ENCODE measurements at regions not wholly inside any gene's neighbourhood (a gene's known extent, or its start where the extent isn't known, plus 50 kb on each side); places are given as distances from the start of the nearest gene placed in this dataset.
"Not testable (repeated sequence)": the region's sequence is repeated elsewhere in the genome, so short reads cannot be mapped to it uniquely, and the experiment has no call there.

DNA sequence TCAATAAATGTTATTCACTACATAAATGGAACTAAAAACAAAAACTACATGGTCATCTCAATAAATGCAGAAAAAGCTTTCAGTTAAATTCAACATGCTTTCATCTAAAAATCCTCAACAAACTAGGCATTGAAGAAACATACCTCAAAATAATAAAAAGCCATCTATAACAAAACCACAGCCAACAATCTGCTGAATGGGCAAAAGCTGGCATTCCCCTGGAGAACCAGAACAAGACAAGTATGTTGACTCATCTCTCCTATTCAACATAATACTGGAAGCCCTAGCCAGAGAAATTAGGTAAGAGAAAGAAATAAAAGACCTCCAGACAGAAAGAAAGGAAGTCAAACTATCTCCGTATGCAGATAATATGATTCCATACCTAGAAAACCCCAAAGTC, 759.9 kb downstream of the EPHA3 start:
- no peak for DNase-seq

DNA sequence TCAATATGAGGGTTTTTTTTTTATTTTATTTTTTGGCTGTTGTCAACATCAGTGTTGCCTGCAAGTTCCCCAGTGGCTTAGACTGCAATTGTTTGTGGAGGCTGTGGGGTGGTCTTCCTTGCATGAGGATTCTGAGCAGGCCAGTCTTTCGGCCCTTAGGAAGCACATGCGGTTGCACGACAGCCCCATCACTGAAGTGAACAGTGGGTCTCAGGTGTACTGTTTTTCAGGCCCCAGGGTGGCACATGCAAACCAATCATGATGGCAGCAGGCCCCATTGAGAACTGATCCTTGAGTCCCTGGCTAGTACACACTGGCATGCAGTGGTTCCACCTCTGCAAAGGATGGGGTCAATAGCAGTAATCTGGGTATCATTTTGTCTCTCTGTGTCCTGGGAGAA, 768.7 kb downstream of the EPHA3 start:
- ATAC-seq (no peak), DNase-seq (no peak)
- intact Hi-C loops (cut with micrococcal nuclease): no loop called here

More for the DNA sequence above, 759.9 kb downstream of the EPHA3 start:
- no peak for ATAC-seq
- intact Hi-C loops (cut with micrococcal nuclease): no loop called here

DNA sequence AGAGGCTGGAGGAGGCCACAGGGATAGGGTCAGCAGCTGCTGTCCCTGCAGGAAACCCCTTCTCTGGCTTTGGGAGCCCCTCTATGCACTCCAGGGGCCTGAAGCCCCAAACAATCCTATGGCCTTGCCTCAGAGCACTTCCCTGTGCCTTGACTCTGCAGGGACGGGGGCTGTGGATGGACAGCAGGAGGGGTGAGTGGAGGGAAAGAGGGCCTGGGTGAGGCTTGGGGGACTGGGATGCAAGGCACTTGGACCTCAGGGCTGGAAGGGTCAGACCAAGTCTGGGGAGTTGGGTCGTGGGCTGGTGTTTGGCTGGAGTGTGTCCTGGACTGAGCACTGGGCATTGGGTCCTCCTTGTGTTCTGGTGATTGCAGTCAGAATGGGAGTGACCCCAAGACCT, 769.8 kb downstream of the EPHA3 start:
- no peak for ATAC-seq
- intact Hi-C loops (cut with micrococcal nuclease): no loop called here

DNA sequence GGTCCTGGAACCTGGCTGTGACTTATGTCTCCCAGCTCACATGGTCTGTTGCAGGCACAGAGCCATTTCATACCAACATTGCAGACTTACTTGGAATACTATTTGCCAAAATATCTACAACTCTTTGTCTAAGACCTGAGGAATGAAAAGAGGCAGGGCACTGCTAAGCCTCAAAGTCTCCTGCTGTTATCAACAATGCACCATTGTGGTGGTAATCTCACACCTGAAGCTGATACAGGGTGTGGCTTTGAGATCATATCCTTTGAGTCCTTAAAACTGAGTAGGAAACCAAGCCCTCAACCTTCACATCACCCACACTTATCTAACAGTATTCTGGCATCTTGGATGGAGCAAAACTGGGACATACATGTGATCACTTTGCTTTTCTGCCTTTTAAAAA, 782.0 kb downstream of the EPHA3 start:
- no peak for ATAC-seq
- DNase-seq: no peak
- intact Hi-C loops (cut with micrococcal nuclease): no loop called here

More for the DNA sequence above, 769.8 kb downstream of the EPHA3 start:
- DNase-seq: no peak

DNA sequence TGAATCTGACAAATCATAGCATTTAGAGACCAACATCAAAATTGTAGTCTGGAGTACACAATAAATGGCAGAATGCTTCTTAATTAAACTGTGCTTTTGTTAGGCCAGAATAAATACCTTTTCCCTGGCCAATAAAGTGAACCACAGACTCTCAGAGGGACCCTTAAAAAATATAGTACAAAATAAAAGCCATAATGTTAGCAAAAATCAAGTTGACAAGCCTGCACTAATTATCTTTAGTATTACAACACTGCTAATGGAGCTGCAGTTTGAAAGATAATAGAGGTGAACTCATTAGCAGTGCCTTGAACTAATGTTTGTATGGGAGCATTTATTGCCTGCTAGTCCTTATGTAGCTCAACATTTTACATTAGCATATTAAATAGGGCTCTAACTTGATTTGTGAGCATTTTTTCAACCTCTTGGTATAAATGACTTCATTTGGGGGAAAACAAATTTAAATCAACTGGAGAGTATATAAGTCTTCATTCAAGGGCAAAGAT, 801.3 kb downstream of the EPHA3 start:
- intact Hi-C loops (cut with micrococcal nuclease): no loop called here
- DNase-seq: no peak
- ATAC-seq: no peak

DNA sequence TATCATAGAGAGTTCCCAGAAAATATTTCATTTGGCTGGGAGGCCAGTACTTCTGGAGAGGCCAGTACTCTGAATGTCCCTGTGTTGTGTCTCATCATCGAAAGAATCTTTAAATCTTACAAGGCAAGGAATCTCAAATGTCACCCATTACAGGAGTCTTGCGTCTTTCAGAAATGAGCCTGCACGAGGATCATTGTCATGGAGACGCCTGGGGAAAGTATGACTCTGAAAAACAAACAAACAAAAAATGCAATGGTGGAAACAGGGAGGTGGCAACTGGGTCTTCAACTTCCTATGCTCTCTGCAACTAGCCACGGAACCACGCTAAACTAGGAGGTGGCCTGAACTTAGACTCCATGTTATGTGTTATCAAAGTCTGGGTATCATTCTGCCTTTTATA, 804.6 kb downstream of the EPHA3 start:
- intact Hi-C loops (cut with micrococcal nuclease): no loop called here
- no peak for ATAC-seq
- no peak for DNase-seq

DNA sequence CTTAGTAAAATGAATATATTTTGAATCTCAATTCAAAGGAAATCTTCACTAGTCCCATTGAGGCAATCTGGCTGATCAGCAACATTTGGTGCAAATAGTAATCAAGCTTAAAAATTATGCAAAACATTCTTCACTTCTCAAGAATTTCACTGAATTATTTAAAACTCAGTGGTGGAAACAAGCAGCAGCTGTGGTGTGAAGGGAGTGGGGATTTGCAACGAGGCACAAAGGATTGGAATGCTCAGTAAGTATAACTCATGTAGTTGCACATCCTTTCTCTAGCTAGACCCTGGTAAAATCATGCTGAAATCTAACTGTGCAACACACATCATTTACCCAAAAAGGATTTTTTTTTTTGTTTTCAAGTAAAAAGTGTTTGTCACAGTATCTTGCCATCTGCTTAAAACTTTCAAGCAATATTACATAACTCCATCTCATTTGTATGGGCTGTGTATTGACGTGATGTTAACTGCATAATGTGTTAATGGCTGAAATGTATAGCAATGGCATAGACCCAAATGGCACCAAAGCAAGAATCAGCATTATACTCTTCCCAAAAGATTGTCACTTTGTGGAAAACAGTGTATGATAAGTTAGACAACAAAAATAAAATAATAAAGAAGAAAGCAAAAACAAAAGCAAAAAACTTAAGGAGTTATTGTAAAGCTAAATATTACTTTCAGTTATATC, 816.6 kb downstream of the EPHA3 start:
- no peak for DNase-seq
- intact Hi-C loops (cut with micrococcal nuclease): no loop called here
- no peak for ATAC-seq

DNA sequence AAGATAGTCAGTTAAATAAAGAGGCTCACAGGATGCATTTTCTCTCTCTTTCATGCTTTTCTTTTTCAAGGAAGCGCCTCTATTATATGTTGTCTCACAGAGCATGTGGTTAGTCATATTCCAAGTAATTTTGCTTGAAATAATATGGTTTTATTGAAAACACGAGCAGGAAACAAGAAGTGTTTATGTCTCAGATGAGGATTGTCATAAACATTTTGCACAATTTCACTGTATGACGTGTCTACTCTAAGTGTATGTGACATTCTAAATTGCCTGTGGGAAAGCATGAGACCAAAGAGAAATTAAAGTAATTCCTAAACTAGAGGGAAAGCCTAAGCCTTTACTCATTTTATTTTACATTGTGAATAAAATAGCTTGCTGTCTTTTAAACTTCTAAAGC, 818.6 kb downstream of the EPHA3 start:
- intact Hi-C loops (cut with micrococcal nuclease): no loop called here
- no peak for ATAC-seq
- no peak for DNase-seq

DNA sequence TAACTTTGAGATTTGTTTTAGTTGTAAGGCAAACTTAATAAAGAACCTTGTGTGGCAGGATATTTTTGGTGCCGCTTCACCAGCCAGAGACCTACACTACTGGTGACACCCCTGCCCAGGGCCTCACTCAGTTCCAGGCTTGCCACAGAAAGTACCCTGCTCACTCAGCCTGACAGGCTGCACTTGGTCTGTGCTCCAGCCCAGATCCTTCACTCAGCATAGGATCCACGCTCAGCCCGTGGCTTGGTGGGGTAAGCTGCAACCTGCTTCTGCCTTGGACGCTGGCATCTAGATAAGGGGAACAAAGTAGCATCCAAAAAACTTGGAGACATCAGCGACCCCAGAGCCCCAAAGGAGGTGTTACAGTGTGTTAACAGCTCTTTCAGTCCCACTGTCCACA, 825.5 kb downstream of the EPHA3 start:
- ATAC-seq (no peak), DNase-seq (no peak)
- intact Hi-C loops (cut with micrococcal nuclease): no loop called here

DNA sequence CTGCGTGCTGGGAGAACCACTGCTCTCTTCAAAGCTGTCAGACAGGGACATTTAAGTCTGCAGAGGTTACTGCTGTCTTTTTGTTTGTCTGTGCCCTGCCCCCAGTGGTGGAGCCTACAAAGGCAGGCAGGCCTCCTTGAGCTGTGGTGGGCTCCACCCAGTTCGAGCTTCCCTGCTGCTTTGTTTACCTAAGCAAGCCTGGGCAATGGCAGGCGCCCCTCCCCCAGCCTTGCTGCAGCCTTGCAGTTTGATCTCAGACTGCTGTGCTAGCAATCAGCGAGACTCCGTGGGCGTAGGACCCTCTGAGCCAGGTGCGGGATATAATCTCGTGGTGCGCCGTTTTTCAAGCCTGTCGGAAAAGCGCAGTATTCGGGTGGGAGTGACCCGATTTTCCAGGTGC, 837.0 kb downstream of the EPHA3 start:
- DNase-seq; ATAC-seq; intact Hi-C loops (cut with micrococcal nuclease): not testable (repeated sequence)

DNA sequence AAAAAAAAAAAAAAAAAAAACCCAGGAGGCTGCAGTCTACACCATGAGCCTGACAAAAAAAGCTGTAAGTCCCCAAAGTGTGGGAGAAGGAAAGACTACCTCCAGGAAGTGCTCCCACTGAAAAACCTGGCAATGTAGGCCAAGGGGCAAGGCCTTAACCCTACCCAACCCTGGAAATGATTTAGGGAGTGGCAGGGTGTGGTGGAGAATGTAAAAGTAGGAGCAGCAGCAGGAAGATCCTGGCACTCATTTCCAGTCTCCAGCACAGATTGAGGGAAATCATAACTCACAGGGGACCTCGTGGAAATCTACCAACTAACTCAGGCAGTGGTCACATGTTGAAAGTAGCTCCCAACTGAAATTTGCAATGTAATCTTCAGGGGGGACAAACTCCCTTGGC, 839.5 kb downstream of the EPHA3 start:
- intact Hi-C loops (cut with micrococcal nuclease): no loop called here
- no peak for DNase-seq
- no peak for ATAC-seq

DNA sequence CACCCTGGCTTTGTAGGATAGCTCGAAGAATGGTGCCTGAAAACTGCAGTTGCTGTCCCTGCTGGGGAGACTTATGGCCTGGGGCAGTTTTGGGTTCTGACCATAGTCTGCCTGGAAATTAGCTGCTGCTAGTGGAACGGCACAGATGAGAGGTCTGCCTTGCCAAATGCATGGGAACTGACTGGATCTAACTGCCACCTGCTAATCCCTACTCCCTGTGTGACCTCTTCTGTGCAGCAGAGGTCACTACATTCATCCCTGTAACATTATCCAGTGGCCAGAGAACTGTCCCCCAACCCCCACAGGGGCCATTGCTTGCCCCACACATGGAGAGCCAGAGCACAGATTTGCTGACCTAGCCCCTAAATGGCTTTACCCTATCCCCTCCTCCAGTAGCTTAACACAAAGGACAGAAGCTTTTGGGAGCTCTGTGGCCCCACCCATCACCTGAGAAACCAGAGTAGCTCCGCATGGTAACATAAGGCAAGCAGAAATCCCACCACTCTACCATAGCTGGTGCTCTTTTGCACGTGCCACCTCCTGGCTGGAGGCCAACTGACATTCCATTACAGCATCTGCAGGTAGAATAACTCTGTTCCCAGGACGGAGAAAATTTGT, 840.0 kb downstream of the EPHA3 start:
- intact Hi-C loops (cut with micrococcal nuclease): no loop called here
- ATAC-seq (peak; percentile 43), DNase-seq (no peak)

DNA sequence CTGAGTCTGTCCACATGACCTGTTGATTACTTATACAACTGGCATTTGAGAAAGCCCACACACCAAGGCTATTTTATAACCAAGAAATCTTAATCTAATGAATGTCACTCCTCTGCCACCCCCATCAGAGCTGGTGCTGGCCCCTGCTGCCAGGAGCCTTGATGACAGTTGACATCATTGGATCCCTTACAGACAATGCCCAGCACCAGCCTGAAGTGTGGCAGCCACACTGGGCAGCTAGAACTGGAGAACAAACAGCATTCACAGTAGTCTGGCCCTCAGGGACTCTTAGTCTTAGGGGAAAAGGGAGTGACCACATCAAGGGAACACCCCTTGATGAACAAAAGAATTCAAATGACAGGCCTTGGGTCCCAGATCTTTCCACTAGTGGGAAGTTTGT, 840.6 kb downstream of the EPHA3 start:
- ATAC-seq (peak; percentile 48), DNase-seq (no peak)
- intact Hi-C loops (cut with micrococcal nuclease): no loop called here

DNA sequence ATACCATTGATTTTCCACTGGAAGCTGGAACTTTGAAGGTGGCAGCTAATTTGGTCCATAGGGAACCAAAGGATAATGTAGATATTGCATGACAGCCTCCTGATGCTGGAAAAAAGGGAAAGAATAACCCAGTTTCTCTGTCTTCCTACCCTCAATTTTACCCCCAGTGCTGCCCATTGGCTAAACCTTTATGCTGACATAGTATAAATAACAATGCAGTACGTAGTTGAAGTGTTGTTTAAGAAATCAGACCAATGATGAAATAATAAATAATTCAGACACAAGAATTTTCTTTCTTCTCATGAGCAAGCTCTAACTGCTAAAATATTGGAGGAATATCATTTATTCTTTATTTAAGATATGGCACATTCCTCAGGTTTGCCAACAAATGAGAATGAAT, 843.4 kb downstream of the EPHA3 start:
- no peak for DNase-seq
- no peak for ATAC-seq
- intact Hi-C loops (cut with micrococcal nuclease): no loop called here

DNA sequence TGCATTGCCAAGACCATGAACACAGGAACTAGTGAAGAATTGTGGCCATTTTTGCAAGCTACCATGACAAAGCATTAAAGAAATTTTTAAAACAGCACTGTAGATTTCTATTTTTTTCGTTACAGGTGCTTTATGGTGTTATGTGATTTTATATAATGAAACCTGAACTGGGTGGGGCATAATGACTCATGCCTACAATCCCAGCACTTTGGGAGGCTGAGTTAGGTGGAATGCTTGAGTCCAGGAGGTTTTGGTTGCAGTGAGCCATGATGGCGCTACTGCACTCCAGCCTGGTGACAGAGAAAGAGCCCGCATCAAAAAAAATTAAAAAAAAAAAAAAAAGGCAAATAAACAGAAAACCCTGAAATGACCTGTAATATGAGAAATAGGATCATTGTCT, 846.7 kb downstream of the EPHA3 start:
- intact Hi-C loops (cut with micrococcal nuclease): no loop called here
- no peak for ATAC-seq
- no peak for DNase-seq

DNA sequence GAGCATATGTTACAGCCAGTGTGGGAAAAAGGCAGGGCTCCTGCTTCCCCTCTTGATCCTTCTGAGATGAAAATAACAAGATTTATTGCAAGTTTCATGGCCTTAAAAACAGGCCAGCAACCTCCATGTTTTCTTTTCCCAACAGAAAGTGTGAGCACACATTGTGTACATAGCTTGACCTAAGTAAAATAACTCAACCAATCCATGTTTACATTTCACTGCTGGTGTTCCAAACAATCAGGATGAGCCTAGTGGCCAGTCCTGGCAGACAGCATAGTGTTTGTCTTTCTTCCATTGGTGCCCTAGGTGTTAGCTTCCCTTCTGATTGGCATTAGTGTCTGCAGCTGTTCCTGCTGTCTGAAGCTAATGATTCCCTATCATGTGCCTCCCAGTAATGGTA, 847.7 kb downstream of the EPHA3 start:
- DNase-seq: no peak
- intact Hi-C loops (cut with micrococcal nuclease): no loop called here

DNA sequence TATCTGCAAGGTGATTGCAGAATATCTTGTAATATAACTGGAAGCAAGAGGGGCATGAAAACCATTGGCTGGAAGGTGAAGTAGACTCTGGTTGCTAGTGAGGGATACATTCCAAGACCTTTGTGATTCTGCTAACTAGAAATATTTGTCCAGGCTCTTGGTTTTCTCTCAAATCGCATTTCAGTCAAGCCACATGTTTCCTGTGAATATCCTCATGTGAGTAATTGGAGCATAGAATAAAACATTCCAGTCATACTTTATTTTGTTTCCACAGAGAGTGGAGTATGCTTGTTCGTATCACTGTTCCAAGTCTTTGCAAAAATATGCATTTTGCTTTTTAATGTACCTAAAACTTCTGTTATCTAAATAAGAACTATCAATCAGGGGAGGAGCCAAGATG, 850.0 kb downstream of the EPHA3 start:
- intact Hi-C loops (cut with micrococcal nuclease): no loop called here
- ATAC-seq: no peak
- DNase-seq: no peak

More for the DNA sequence above, 847.7 kb downstream of the EPHA3 start:
- ATAC-seq: no peak

DNA sequence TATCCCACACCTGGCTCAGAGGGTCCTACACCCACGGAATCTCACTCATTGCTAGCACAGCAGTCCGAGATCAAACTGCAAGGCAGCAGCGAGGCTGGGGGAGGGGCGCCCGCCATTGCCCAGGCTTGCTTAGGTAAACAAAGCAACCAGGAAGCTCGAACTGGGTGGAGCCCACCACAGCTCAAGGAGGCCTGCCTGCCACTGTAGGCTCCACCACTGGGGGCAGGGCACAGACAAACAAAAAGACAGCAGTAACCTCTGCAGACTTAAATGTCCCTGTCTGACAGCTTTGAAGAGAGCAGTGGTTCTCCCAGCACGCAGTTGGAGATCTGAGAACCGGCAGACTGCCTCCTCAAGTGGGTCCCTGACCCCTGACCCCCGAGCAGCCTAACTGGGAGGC, 850.7 kb downstream of the EPHA3 start:
- DNase-seq; intact Hi-C loops (cut with micrococcal nuclease); ATAC-seq: not testable (repeated sequence)

DNA sequence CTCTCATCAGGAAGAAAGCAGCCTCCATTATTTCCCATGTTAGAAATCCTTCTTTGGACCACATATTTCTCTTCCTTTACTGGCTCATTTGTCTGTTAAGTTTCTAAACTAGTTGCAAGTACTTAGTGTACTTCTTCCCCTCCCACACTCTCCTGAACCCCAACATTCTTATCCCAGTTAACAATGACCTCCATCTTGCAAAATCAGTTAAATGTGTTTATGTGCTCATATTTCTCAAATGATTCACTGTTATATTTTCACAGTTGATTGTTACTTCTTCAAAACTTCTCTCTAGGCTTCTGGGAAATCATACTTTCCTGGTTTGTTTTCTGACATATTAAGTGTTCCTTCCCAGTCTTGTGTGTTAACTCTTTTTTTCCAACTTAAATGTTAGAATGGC, 856.9 kb downstream of the EPHA3 start:
- intact Hi-C loops (cut with micrococcal nuclease): no loop called here
- ATAC-seq (no peak), DNase-seq (no peak)

DNA sequence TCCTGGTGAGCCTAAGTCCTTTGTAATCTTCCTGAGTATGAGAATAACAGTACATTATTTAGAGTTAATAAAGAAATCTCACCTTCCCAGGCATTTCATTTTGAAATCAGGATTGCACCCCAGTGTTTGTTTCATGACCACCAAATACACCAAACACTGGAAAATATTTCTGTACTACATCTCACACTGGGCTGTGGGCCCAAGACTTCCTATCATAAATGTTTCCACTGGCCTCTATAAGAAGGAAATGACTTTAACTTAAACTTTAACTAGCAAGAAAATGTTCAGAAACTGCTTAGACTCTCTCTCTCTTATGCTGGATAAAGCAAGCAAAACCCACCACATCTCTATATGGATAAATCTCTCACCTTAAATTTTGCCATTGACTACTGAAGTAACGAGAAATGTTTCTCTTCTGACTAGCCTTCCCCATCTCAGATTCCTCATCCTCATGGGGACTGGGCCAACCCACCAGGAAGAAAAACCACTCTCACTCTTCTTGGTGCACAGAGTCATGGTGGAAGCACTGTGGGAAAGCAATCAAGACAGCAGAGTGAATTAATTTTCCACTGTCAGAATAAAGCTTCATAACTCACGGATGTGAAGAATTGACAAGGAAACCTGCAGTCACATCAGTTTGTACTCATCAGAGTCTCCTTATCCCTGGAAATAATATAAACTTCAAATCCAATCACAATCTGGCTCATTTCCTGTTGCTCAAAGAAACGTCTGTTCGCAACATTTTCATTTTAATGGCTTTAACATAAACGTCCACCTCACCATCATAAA, 859.6 kb downstream of the EPHA3 start:
- ATAC-seq (no peak), DNase-seq (no peak)
- intact Hi-C loops (cut with micrococcal nuclease): no loop called here
